ENCODE measurements at regions not wholly inside any gene's neighbourhood (a gene's known extent, or its start where the extent isn't known, plus 50 kb on each side); places are given as distances from the start of the nearest gene placed in this dataset.

DNA sequence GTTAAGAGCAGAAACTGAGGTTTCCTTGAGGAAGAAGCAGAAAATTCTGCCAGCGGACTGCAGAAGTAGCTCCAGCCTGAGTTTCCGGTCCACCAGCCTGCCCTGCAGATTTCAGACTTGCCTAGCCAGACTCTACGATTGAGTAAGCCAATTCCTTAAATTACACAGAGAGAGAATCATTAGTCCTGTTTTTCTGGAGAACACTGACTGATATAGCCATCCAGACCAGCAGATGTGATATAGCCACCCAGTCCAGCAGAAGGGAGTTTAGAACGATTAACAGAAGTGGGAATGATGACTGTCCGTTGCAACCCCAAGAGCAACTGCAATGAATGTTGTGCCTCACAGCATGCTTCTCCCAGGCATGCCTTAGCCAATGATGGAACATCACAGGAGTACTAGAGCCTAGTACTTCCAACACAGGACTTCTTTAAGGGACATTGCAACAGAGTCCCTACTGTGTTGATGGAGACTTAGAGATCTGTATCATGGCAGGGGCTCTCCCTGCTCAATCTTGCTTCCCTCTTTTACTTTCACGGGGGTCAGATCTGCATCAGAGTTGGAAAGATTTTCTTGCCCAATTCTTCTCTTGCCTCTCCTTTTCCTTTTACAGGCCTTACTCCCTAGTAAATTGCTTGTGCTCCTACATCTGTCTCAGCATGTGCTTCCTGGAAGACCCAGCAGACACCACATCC, 264.6 kb upstream of the CLNK start:
- no peaks in the 10 kb centered on the region for H3K4me1 Mint-ChIP-seq
- no peak overlapping the region for H3K27ac Mint-ChIP-seq
- peaks cover 13% of the 10 kb centered on the region for H3K9me3 Mint-ChIP-seq
- H3K36me3 Mint-ChIP-seq (ENCODE audit: low read depth), result no peaks in the 10 kb centered on the region
- TF ChIP-seq, protein P1, sequence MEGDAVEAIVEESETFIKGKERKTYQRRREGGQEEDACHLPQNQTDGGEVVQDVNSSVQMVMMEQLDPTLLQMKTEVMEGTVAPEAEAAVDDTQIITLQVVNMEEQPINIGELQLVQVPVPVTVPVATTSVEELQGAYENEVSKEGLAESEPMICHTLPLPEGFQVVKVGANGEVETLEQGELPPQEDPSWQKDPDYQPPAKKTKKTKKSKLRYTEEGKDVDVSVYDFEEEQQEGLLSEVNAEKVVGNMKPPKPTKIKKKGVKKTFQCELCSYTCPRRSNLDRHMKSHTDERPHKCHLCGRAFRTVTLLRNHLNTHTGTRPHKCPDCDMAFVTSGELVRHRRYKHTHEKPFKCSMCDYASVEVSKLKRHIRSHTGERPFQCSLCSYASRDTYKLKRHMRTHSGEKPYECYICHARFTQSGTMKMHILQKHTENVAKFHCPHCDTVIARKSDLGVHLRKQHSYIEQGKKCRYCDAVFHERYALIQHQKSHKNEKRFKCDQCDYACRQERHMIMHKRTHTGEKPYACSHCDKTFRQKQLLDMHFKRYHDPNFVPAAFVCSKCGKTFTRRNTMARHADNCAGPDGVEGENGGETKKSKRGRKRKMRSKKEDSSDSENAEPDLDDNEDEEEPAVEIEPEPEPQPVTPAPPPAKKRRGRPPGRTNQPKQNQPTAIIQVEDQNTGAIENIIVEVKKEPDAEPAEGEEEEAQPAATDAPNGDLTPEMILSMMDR (IDR thresholded peaks at IDR 0.05), result no peak
- DNase-seq, result no peak
- peaks cover 3% of the 10 kb centered on the region for H3K27me3 Mint-ChIP-seq (ENCODE audit: low read depth, poor library complexity)
- H3K4me3 Mint-ChIP-seq, result no peak overlapping the region

DNA sequence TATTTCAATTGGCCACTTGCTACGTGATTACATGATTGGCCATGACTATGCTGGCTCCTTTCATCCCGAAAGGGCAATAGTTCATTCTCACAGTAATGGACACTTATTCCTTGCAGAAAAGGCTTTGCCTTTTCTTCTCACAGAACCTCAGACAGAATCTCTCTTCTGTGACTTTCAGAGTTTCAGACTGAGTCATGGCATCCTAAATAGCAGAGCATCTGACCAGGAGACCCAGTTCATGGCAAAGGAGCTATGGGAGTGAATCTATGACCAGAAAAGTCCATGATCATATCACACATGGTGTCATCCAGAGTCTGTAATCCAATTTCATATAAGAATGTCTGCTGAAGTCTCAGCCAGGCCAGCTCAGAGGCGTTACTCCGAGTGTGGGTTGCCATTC, 263.3 kb upstream of the CLNK start:
- no peak for DNase-seq
- no peaks in the 10 kb centered on the region for H3K4me1 Mint-ChIP-seq
- H3K27me3 Mint-ChIP-seq (ENCODE audit: low read depth, poor library complexity), result no peaks in the 10 kb centered on the region
- no peaks in the 10 kb centered on the region for H3K36me3 Mint-ChIP-seq (ENCODE audit: low read depth)
- peaks cover 15% of the 10 kb centered on the region for H3K9me3 Mint-ChIP-seq
- no peak overlapping the region for H3K4me3 Mint-ChIP-seq
- H3K27ac Mint-ChIP-seq, result no peak overlapping the region
- TF ChIP-seq, protein P1 (IDR thresholded peaks at IDR 0.05), result no peak

DNA sequence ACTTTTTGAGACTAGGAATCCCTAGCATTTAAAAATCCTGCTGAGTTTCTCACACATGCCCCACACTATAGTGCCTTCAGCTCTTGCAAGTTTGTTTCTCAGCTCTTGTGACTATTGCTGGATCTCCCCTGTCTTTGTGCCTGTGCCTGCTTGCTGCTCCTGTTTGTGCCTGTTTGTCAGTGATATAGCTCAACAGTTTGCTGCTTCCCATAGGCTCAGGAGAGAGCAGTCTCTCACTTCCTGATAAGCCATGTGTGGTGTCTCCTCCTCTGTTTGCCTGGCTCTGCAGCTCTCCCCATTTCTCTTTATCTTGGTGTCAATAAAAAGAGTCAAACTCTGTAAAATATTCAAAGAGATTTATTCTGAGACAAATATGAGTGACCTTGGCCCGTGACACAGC, 259.8 kb upstream of the CLNK start:
- H3K27ac Mint-ChIP-seq, result no peak overlapping the region
- TF ChIP-seq, protein P1 (IDR thresholded peaks at IDR 0.05), result no peak
- peaks cover 40% of the 10 kb centered on the region for H3K9me3 Mint-ChIP-seq
- H3K36me3 Mint-ChIP-seq (ENCODE audit: low read depth), result peaks cover 4% of the 10 kb centered on the region
- no peaks in the 10 kb centered on the region for H3K27me3 Mint-ChIP-seq (ENCODE audit: low read depth, poor library complexity)
- H3K4me3 Mint-ChIP-seq, result no peak overlapping the region
- H3K4me1 Mint-ChIP-seq, result no peaks in the 10 kb centered on the region
- no peak for DNase-seq

DNA sequence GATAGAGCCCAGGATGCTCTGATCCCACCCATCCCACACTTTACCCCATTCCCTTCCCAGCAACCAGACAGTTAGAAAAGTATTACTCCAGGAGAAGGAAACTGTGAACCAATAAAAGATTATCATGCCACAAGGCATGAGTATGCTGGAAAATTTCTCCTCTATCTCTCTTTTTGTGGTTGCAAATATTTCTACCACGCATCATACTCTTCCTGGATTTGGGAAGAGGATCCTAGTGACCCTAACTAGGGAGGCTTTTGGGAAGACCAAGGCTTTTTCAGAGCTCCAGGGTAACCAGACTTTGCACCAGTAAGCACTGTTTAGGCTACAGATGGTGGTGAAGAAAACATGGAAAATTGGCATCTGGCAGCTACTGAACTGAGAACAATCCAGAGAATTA, 257.6 kb upstream of the CLNK start:
- Mint-ChIP-seq H3K4me3 (no peak overlapping the region), H3K4me1 (no peaks in the 10 kb centered on the region), H3K36me3 (ENCODE audit: low read depth) (peaks cover 7% of the 10 kb centered on the region), H3K27me3 (ENCODE audit: low read depth, poor library complexity) (no peaks in the 10 kb centered on the region), H3K27ac (no peak overlapping the region), H3K9me3 (peaks cover 45% of the 10 kb centered on the region)
- TF ChIP-seq, protein P1 (IDR thresholded peaks at IDR 0.05), result no peak
- no peak for DNase-seq

DNA sequence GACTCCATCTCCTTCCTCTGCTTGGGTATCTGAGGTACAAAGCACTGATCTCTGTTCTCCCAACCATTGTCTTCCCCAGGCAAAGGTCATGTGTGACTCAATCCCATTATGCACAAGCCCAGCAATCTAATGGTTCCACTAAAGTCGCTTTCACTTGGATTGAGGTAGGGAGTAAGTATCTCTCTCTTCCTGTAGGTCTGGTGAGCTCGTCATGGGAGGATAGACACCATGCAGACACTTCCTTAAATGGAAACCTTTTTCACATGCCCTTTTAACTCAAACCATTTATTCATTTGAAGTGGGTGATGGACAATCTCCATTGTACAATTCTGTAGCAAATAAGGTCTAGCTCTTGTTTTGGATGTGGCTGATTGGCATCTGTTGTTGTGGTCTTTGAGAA, 245.2 kb upstream of the CLNK start:
- Mint-ChIP-seq H3K36me3 (ENCODE audit: low read depth) (no peaks in the 10 kb centered on the region), H3K9me3 (no peaks in the 10 kb centered on the region), H3K4me3 (no peak overlapping the region), H3K27me3 (ENCODE audit: low read depth, poor library complexity) (no peaks in the 10 kb centered on the region), H3K4me1 (no peaks in the 10 kb centered on the region), H3K27ac (no peak overlapping the region)
- TF ChIP-seq, protein P1 (IDR thresholded peaks at IDR 0.05), result no peak
- DNase-seq, result no peak

DNA sequence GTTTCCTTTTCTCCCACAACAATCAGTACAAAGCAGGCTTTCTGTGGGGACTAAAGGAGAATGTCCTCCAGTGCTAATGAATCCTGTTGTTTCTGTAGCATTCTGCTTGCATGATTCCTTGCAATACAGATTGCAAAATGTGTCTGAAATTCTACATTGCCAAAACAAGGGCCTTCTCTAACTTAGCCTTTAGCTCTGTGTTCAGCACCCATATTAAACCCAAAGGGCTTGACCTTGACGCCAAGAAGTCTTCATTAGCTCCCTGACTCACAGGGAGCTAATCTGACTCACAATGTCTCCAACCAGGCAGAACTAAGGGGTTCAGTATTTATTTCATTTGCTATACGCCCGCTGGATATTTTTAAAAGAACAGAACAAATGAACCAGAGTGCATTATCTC, 241.4 kb upstream of the CLNK start:
- Mint-ChIP-seq H3K27me3 (ENCODE audit: low read depth, poor library complexity) (no peaks in the 10 kb centered on the region), H3K9me3 (no peaks in the 10 kb centered on the region), H3K36me3 (ENCODE audit: low read depth) (no peaks in the 10 kb centered on the region), H3K27ac (no peak overlapping the region), H3K4me1 (no peaks in the 10 kb centered on the region), H3K4me3 (no peak overlapping the region)
- DNase-seq, result no peak
- TF ChIP-seq, protein P1 (IDR thresholded peaks at IDR 0.05), result no peak
